ENCODE measurements at regions not wholly inside any gene's neighbourhood (a gene's known extent, or its start where the extent isn't known, plus 50 kb on each side); places are given as distances from the start of the nearest gene placed in this dataset.

- TF ChIP-seq POLR2A (IDR thresholded peaks at IDR 0.05) (no peak), CTCF (IDR thresholded peaks at IDR 0.05) (no peak), EP300 (IDR thresholded peaks at IDR 0.05) (no peak), POLR2AphosphoS5 (IDR thresholded peaks at IDR 0.05) (no peak)
These were observed 126.8 kb upstream of the BEND6 start for GRCh38 chr6:56827908-56828649.
